HCT116 (cell line): ENCODE measurements at regions not wholly inside any gene's neighbourhood (a gene's known extent, or its start where the extent isn't known, plus 50 kb on each side); places are given as distances from the start of the nearest gene placed in this dataset.

Source experiments
- ATAC-seq: fragments of 200-7000 bp; cut with Tn5 transposase; 2 replicates; pipeline ENCODE4 v1.9.1; 2020; ENCODE audit warnings: mild to moderate bottlenecking, moderate library complexity
- BruUV-seq: library from RNA; stranded (reverse); fragments of 400-500 nt; replicated peaks from 2 replicates; lab custom pipeline; 2021; lab: Mats Ljungman, UMichigan
- CTCF ChIA-PET: fragments of 300-600 bp; sonication (Branson Sonifier 250); formaldehyde crosslinking; loops from one replicate; lab custom pipeline; 2021; ENCODE audit warnings: antibody characterized with exemption; lab: Charles Lee
- POLR2A ChIA-PET: fragments of 300-600, 350-600 bp; sonication (Branson Sonifier 250); formaldehyde crosslinking; loops from one replicate; lab custom pipeline; 2021; ENCODE audit warnings: antibody characterized with exemption; lab: Charles Lee
- RAD21 ChIA-PET, 2 experiments: fragments of 300-600 bp; sonication (Branson Sonifier 250); formaldehyde crosslinking; loops; one replicate each; lab custom pipeline; 2023; ENCODE audit warnings: low total read pairs in 2 of 2; ENCODE audit not compliant: uncharacterized antibody in 2 of 2, unreplicated experiment in 2 of 2, low non-redundant PET in 1 of 2; lab: Charles Lee
- DNase-seq: peaks from one replicate; pipeline ENCODE4 v3.0.0-alpha.2; 2010; ENCODE audit warnings: low read depth, low spot score
- H2AFZ ChIP-seq: fragments of 200-600 bp; shearing (Covaris generic), sonication (generic); 2 replicates; pipeline ENCODE4 v1.6.1; 2017; ENCODE audit warnings: low read depth, mixed run types, mixed read lengths, antibody characterized with exemption, low read length; ENCODE audit not compliant: poor library complexity, severe bottlenecking
- H3K27ac ChIP-seq: 2 replicates; pipeline ENCODE4 v1.5.1; 2012; ENCODE audit warnings: low read depth, low read length
- H3K27me3 ChIP-seq: fragments of 200-600 bp; sonication (generic); 2 replicates; pipeline ENCODE4 v1.6.1; 2016; ENCODE audit warnings: mixed run types, low read length, mixed read lengths; ENCODE audit not compliant: insufficient read depth
- H3K36me3 ChIP-seq, 2 experiments: fragments of 200-500 bp in 1 of 2; fragments of 200-600 bp in 1 of 2; sonication (Bioruptor generic) in 1 of 2; sonication (generic) in 1 of 2; 2 replicates each; pipeline versions ENCODE4 v1.5.1 to v1.6.1; 2014 to 2016; ENCODE audit warnings: low read length in 2 of 2, inconsistent platforms in 1 of 2, mixed read lengths in 1 of 2, mixed run types in 1 of 2; ENCODE audit not compliant: insufficient read depth in 2 of 2, control insufficient read depth in 1 of 2
- H3K4me1 ChIP-seq, 2 experiments: fragments of 200-600 bp in 1 of 2; sonication (generic) in 1 of 2; 2 replicates each; pipeline versions ENCODE4 v1.5.1 to v1.6.1; 2012 to 2017; ENCODE audit warnings: low read length in 2 of 2, inconsistent platforms in 1 of 2, mild to moderate bottlenecking in 1 of 2, mixed read lengths in 1 of 2, mixed run types in 1 of 2, moderate library complexity in 1 of 2; ENCODE audit not compliant: insufficient read depth in 2 of 2, control insufficient read depth in 1 of 2
- H3K4me2 ChIP-seq: fragments of 200-600 bp; sonication (generic); 2 replicates; pipeline ENCODE4 v1.6.1; 2017; ENCODE audit warnings: mixed run types, low read length, mixed read lengths
- H3K4me3 ChIP-seq, 2 experiments: fragments of 200-600 bp in 1 of 2; sonication (generic) in 1 of 2; replicated peaks in 1 of 2; 2 replicates each; pipeline ENCODE4 v1.5.1; 2011 to 2016; ENCODE audit warnings: low read length in 2 of 2, control low read depth in 1 of 2, low read depth in 1 of 2, mild to moderate bottlenecking in 1 of 2, mixed read lengths in 1 of 2, mixed run types in 1 of 2
- H3K79me2 ChIP-seq: fragments of 200-600 bp; sonication (generic); 2 replicates; pipeline ENCODE4 v1.6.1; 2017; ENCODE audit warnings: mild to moderate bottlenecking, mixed run types, low read length, moderate library complexity, mixed read lengths; ENCODE audit not compliant: insufficient read depth
- H3K9ac ChIP-seq: fragments of 200-600 bp; sonication (generic); 2 replicates; pipeline ENCODE4 v1.6.1; 2016; ENCODE audit warnings: low read length, mixed read lengths
- H3K9me2 ChIP-seq: fragments of 200-600 bp; sonication (generic), shearing (Covaris generic); 2 replicates; pipeline ENCODE4 v1.6.1; 2017; ENCODE audit warnings: mixed run types, mild to moderate bottlenecking, moderate library complexity; ENCODE audit not compliant: insufficient read depth
- H3K9me3 ChIP-seq, 2 experiments: fragments of 200-500 bp in 1 of 2; fragments of 200-600 bp in 1 of 2; sonication (Bioruptor generic) in 1 of 2; sonication (generic) in 1 of 2; 2 replicates each; pipeline ENCODE4 v1.6.1; 2014 to 2017; ENCODE audit warnings: low read length in 2 of 2, mixed read lengths in 2 of 2, inconsistent platforms in 1 of 2, low read depth in 1 of 2, mild to moderate bottlenecking in 1 of 2, mixed run types in 1 of 2, moderate library complexity in 1 of 2; ENCODE audit not compliant: control insufficient read depth in 1 of 2, insufficient read depth in 1 of 2
- H4K20me1 ChIP-seq: fragments of 200-600 bp; sonication (generic), shearing (Covaris generic); 2 replicates; pipeline ENCODE4 v1.6.1; 2017; ENCODE audit warnings: mixed run types, mild to moderate bottlenecking, moderate library complexity; ENCODE audit not compliant: insufficient read depth
- EGR1 ChIP-seq: IDR thresholded peaks from 2 replicates; pipeline ENCODE4 v1.6.1; 2012; ENCODE audit warnings: low read depth
- EZH2 ChIP-seq: fragments of 200-600 bp; sonication (generic); IDR thresholded peaks from 2 replicates; pipeline ENCODE4 v1.6.1; 2017; ENCODE audit warnings: antibody characterized with exemption, mixed run types
- FOSL1 ChIP-seq: IDR thresholded peaks from 2 replicates; pipeline ENCODE4 v1.6.1; 2012; ENCODE audit warnings: low read depth
- RAD21 ChIP-seq: IDR thresholded peaks from 2 replicates; pipeline ENCODE4 v1.6.1; 2012; ENCODE audit warnings: low read depth, mild to moderate bottlenecking
- SRF ChIP-seq: IDR thresholded peaks from 2 replicates; pipeline ENCODE4 v1.6.1; 2012; ENCODE audit warnings: low read depth
- ZBTB33 ChIP-seq: IDR thresholded peaks from 2 replicates; pipeline ENCODE4 v1.6.1; 2011; ENCODE audit warnings: mild to moderate bottlenecking, low read length, moderate library complexity; ENCODE audit not compliant: insufficient replicate concordance; ENCODE audit errors: extremely low read depth
- intact Hi-C: fragments of 100-400 bp; cut with micrococcal nuclease; formaldehyde crosslinking; loops from 2 replicates; pipeline ENCODE4 v1.10.0; 2022
- TF ChIP-seq, protein P1 (sequence below): IDR thresholded peaks from 2 replicates; pipeline ENCODE4 v1.6.1; 2012; ENCODE audit warnings: low read depth

GRCh38 chr16:18050234-18050633, 286.3 kb downstream of the NPIPA8 start:
- H3K27me3 ChIP-seq, result peaks cover 22% of the 10 kb centered on the region
- no peaks in the 10 kb centered on the region for H3K9me3 ChIP-seq
- no peaks in the 10 kb centered on the region for H4K20me1 ChIP-seq
- H3K4me1 ChIP-seq, result no peaks in the 10 kb centered on the region
- ChIA-PET RAD21 (no interaction called here), CTCF (no interaction called here), POLR2A (no interaction called here)
- no TSS peak for BruUV-seq
- H3K4me2 ChIP-seq, result no peak overlapping the region
- no peak overlapping the region for H3K27ac ChIP-seq
- TF ChIP-seq, protein P1, sequence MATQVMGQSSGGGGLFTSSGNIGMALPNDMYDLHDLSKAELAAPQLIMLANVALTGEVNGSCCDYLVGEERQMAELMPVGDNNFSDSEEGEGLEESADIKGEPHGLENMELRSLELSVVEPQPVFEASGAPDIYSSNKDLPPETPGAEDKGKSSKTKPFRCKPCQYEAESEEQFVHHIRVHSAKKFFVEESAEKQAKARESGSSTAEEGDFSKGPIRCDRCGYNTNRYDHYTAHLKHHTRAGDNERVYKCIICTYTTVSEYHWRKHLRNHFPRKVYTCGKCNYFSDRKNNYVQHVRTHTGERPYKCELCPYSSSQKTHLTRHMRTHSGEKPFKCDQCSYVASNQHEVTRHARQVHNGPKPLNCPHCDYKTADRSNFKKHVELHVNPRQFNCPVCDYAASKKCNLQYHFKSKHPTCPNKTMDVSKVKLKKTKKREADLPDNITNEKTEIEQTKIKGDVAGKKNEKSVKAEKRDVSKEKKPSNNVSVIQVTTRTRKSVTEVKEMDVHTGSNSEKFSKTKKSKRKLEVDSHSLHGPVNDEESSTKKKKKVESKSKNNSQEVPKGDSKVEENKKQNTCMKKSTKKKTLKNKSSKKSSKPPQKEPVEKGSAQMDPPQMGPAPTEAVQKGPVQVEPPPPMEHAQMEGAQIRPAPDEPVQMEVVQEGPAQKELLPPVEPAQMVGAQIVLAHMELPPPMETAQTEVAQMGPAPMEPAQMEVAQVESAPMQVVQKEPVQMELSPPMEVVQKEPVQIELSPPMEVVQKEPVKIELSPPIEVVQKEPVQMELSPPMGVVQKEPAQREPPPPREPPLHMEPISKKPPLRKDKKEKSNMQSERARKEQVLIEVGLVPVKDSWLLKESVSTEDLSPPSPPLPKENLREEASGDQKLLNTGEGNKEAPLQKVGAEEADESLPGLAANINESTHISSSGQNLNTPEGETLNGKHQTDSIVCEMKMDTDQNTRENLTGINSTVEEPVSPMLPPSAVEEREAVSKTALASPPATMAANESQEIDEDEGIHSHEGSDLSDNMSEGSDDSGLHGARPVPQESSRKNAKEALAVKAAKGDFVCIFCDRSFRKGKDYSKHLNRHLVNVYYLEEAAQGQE, result no peak
- TF ChIP-seq EZH2 (no peak), EGR1 (no peak), FOSL1 (no peak), SRF (no peak), RAD21 (no peak), ZBTB33 (no peak)
- no peak for ATAC-seq
- no peaks in the 10 kb centered on the region for H3K79me2 ChIP-seq
- no peak overlapping the region for H3K4me3 ChIP-seq
- H3K9me2 ChIP-seq, result no peaks in the 10 kb centered on the region
- intact Hi-C loops, result no loop called here
- DNase-seq, result no peak
- no peaks in the 10 kb centered on the region for H3K36me3 ChIP-seq
- no peak overlapping the region for H3K9ac ChIP-seq
- H2AFZ ChIP-seq, result no peak overlapping the region
